ENCODE measurements at regions not wholly inside any gene's neighbourhood (a gene's known extent, or its start where the extent isn't known, plus 50 kb on each side); places are given as distances from the start of the nearest gene placed in this dataset.

- Histone ChIP-seq H3K18ac (ENCODE audit: insufficient read length, low read depth, low read length) (no peak overlapping the region), H2AFZ (ENCODE audit: low read length) (no peak overlapping the region), H3K14ac (ENCODE audit: insufficient read depth, low read length) (no peak overlapping the region), H3K23ac (ENCODE audit: insufficient read length, low read depth, low read length) (no peak overlapping the region), H3K9ac (ENCODE audit: extremely low read depth, insufficient read length, low read length) (no peak overlapping the region), H3K4me2 (ENCODE audit: insufficient read depth, insufficient read length, low read length) (no peak overlapping the region), H4K5ac (ENCODE audit: insufficient read length, low read depth, low read length) (no peak overlapping the region), H3K56ac (ENCODE audit: insufficient read length, low read depth, low read length) (no peak overlapping the region), H3K9me3 (ENCODE audit: control insufficient read depth, low read depth, low read length) (no peaks in the 10 kb centered on the region), H3K79me2 (ENCODE audit: insufficient read depth, low read length) (no peaks in the 10 kb centered on the region), H2BK12ac (ENCODE audit: insufficient read length, low read depth, low read length) (no peak overlapping the region), H3T11ph (ENCODE audit: low read length) (no peak overlapping the region), H3K27ac (ENCODE audit: insufficient read length, low read depth, low read length) (no peak overlapping the region), H2BK20ac (ENCODE audit: low read depth, low read length, poor library complexity, severe bottlenecking) (no peak overlapping the region), H2AK5ac (ENCODE audit: insufficient read length, low read length) (no peak overlapping the region), H2BK15ac (ENCODE audit: low read depth, low read length) (no peak overlapping the region), H3K79me1 (ENCODE audit: insufficient read depth, low read depth, low read length, poor library complexity, severe bottlenecking) (no peaks in the 10 kb centered on the region), H3K23me2 (ENCODE audit: insufficient read length, low read depth, low read length, poor library complexity, severe bottlenecking) (no peaks in the 10 kb centered on the region), H2BK5ac (ENCODE audit: insufficient read length, low read length) (no peak overlapping the region), H3K27me3 (ENCODE audit: insufficient read depth, low read length) (0 out of 2 replicates have a peak, but pooled peaks cover 1% of the 10 kb centered on the region), H4K8ac (replicated peaks; ENCODE audit: insufficient read length, low read depth, low read length) (no peak overlapping the region), H3K4me1 (ENCODE audit: insufficient read depth, low read length) (no peaks in the 10 kb centered on the region; the same call in 1 of the 2 replicates), H3K4ac (ENCODE audit: low read depth, low read length) (no peak overlapping the region), H4K20me1 (ENCODE audit: control insufficient read depth, insufficient read depth, insufficient read length) (no peaks in the 10 kb centered on the region), H2BK120ac (ENCODE audit: low read depth, low read length, poor library complexity, severe bottlenecking) (no peak overlapping the region), H4K91ac (ENCODE audit: insufficient read length, low read depth, low read length) (no peak overlapping the region)
- Mint-ChIP-seq H3K27ac (no peak overlapping the region), H3K4me3 (no peak overlapping the region), H3K36me3 (ENCODE audit: insufficient read depth in 1 of 3, low read depth in 3 of 3) (no peaks in the 10 kb centered on the region), H3K9me3 (no peaks in the 10 kb centered on the region; a peak in 1 of 5 replicates), H3K4me1 (peaks cover 17 to 31% of the 10 kb centered on the region in 2 experiments), H3K27me3 (ENCODE audit: low read depth) (peaks cover 2% of the 10 kb centered on the region; the same call in 1 of the 2 replicates)
- no peak for TF ChIP-seq CTCF (conservative IDR thresholded peaks at IDR 0.05)
- DNase-seq = no peak
- WGBS (ENCODE audit: extremely low coverage, insufficient read length, low lambda C conversion rate) = no CpG with 5 or more reads among the region's 7 CpGs
Observed at GRCh38 chr10:4006858-4007257, 221.8 kb upstream of the KLF6 start.
